GM12872 (cell line): ENCODE measurements at regions not wholly inside any gene's neighbourhood (a gene's known extent, or its start where the extent isn't known, plus 50 kb on each side); places are given as distances from the start of the nearest gene placed in this dataset.

Source experiments
- TF ChIP-seq, protein P1 (sequence below): IDR thresholded peaks from 3 replicates; pipeline ENCODE4 v1.5.1; 2011; ENCODE audit warnings: low read depth, mild to moderate bottlenecking, low read length, moderate library complexity; ENCODE audit not compliant: insufficient read depth

DNA sequence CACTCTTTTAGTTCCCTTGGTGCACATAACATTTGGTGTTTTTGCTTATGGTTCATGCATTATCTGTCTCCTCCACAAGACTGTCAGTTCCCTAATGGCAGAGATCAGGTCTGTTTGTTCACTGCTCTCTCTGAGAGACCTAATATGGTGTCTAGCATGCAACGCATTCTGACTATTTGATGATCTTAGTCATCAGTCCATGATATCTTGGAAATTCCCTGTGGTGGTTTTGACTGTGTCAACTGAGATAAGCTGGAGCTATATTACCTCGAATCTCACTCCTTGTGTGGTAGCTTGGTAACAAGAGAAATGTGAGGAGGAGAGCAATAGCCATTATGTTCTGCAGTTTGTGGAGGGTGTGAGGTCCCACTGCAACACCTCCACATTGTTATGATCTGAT, 229.8 kb downstream of the FRK start:
- TF ChIP-seq, protein P1, sequence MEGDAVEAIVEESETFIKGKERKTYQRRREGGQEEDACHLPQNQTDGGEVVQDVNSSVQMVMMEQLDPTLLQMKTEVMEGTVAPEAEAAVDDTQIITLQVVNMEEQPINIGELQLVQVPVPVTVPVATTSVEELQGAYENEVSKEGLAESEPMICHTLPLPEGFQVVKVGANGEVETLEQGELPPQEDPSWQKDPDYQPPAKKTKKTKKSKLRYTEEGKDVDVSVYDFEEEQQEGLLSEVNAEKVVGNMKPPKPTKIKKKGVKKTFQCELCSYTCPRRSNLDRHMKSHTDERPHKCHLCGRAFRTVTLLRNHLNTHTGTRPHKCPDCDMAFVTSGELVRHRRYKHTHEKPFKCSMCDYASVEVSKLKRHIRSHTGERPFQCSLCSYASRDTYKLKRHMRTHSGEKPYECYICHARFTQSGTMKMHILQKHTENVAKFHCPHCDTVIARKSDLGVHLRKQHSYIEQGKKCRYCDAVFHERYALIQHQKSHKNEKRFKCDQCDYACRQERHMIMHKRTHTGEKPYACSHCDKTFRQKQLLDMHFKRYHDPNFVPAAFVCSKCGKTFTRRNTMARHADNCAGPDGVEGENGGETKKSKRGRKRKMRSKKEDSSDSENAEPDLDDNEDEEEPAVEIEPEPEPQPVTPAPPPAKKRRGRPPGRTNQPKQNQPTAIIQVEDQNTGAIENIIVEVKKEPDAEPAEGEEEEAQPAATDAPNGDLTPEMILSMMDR: no peak

DNA sequence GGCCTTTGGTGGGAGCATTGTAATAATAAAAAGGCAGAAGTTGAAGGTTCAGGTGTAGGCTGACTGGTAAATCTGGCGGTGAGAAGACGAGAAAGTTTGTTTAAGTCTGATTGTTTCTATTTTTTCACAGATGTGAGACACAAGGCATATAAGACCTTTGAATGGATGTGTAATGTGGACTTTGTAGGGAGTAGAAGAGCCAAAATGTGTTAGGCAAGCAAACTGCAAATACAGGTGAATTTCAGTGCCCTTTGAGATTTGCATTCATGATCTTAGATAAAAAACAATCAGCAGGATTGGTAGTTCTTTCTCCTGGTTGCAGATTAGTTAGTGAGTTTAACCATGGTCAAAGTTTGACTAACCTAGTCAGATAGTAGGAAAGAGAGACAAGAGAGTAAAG, 238.9 kb downstream of the FRK start:
- TF ChIP-seq, protein P1: no peak

DNA sequence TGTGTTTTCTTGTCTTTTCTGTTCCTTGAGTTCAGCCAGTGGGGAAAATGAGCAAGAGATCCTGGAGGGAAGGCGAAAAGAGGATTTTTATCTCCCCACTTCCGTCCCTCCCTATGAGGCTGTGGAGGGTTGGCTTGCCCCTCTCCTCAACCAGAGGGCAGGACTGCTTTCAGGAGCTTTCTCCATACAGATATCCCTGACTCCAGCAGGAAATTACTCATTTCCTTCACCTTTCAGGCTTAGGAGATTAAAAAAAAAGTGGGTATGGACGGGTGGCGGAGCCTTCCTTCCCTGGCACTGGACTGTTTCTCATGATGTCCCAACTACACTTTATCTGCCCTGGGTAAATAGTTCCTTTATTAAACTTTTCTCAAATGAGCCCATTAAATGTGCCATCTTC, 241.2 kb downstream of the FRK start:
- TF ChIP-seq, protein P1: no peak

DNA sequence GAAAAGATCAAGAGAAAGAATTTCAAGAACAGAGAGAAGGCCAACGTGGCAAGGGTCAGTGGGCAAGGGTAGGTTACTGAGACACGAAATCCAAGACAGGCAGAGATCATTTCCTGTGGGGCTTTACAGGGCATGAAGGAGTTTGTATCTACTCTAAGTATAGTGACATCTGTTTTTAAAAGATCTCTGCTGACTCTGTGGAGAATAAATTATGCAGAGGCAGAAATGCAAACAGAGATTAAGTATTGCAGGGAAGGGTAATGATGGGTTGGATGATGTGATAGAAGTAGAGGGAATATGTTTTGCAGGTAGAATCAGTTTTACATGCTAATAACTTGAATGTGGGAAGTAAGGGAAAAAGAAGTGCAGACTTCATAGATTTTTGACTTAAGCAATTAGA, 243.5 kb downstream of the FRK start:
- TF ChIP-seq, protein P1: no peak

DNA sequence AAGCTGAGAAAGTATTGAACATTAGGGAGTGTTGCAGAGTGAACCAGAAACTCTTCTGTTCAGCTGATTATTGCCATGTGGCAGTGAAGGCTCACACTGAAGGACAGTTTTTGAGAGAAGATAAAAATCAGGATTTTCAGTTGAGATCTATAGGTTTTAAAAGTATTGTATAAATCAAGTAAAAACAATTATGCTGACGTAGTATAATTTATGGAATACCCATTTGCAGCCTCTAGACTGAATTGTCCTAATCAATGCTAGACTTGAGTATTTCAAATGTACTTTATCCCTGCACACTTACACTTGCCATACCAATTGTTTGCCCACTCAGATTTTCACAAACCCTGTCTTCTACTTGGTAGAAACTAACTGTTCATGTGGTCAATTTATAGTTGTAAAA, 245.8 kb downstream of the FRK start:
- TF ChIP-seq, protein P1: no peak

DNA sequence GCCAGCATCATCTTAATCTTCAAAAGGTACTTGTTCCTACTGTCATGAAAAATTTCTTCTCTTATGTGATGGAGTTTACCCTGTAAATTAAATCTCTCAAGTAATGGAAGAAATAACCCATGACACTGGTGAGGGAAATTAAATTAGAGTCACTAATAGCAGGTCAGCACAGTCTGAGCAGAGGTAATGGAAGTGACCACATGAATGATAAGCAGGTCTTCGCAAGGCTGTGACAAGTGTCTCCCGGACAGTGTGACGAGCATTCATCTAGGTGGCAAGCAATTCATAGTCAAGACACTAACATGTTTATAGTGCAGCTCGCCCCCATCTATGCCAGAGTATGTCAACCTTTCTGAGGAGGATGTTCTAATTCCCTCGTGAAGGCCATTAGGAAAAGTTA, 249.2 kb downstream of the FRK start:
- TF ChIP-seq, protein P1: no peak

DNA sequence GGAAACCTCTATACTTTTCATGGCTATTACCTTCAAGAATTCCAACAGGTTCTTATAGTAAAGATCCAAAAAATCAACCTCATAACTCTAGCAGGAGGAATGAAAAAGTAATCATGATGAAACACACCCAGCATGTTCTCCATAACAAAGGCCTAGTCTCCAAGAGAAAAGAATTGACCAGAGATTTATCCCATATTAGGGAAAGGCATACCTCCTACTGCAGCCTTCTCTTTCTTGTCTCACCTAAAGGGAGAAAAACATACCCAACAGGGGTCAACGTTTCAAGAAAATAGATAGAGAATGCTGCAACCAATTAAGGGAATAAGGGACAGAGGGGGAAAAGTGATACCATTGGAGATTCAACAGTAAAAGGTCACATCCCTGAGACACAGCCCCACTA, 262.5 kb downstream of the FRK start:
- TF ChIP-seq, protein P1: no peak

DNA sequence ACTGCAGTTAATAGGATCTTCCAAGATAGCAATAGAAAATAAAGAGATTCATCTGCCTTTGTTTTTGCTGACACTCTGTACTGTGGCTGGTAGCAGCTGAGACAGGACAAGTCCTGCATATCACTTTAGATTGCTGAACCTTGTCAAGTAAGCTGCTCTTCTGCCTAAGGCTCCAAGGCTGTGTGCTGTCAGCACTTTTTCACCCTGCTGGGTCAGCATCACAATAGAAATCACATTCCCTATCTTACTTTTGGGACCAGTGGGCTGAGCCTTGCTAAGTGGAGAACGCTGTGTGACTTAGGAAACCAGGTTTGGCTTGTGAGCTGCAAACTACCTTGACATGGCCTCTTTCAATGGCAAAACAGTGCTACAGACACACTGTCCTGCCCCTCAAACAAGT, 263.9 kb downstream of the FRK start:
- TF ChIP-seq, protein P1: no peak
